CD4-positive, alpha-beta memory T cell (primary cell): ENCODE measurements at regions not wholly inside any gene's neighbourhood (a gene's known extent, or its start where the extent isn't known, plus 50 kb on each side); places are given as distances from the start of the nearest gene placed in this dataset.
"Not testable (repeated sequence)": the region's sequence is repeated elsewhere in the genome, so short reads cannot be mapped to it uniquely, and the experiment has no call there.

Source experiments
- CTCF ChIA-PET: fragments of 350-600 bp; sonication (Branson Sonifier 250); formaldehyde crosslinking; loops from one replicate; lab custom pipeline; 2021; ENCODE audit warnings: inconsistent platforms; ENCODE audit not compliant: partially characterized antibody; lab: Charles Lee
- POLR2A ChIA-PET: fragments of 350-600 bp; sonication (Branson Sonifier 250); formaldehyde crosslinking; loops from one replicate; lab custom pipeline; 2021; ENCODE audit not compliant: partially characterized antibody; lab: Charles Lee
- DNase-seq, 5 donors: peaks; one replicate each; pipeline versions ENCODE4 v3.0.0 to v3.0.0-alpha.2; 2020 to 2022; ENCODE audit warnings: mixed read lengths in 1 of 5
- H3K27ac ChIP-seq: one replicate; pipeline ENCODE4 v1.7.0; 2013; ENCODE audit warnings: low read depth, low read length
- H3K27me3 ChIP-seq: 2 replicates; pipeline ENCODE4 v1.7.0; 2013; ENCODE audit warnings: mild to moderate bottlenecking, low read length, moderate library complexity; ENCODE audit not compliant: insufficient read depth
- H3K36me3 ChIP-seq: 2 replicates; pipeline ENCODE4 v1.7.0; 2013; ENCODE audit warnings: mild to moderate bottlenecking, low read length, moderate library complexity; ENCODE audit not compliant: insufficient read depth
- H3K4me1 ChIP-seq: 2 replicates; pipeline ENCODE4 v1.7.0; 2013; ENCODE audit warnings: mild to moderate bottlenecking, low read length, moderate library complexity; ENCODE audit not compliant: insufficient read depth
- H3K4me3 ChIP-seq, 2 donors: one replicate each; pipeline ENCODE4 v1.7.0; 2013; ENCODE audit warnings: low read length in 2 of 2, mild to moderate bottlenecking in 1 of 2
- H3K9me3 ChIP-seq, 2 donors: one replicate each; pipeline ENCODE4 v1.7.0; 2013; ENCODE audit warnings: low read length in 2 of 2, control low read depth in 1 of 2; ENCODE audit not compliant: control insufficient read depth in 1 of 2
- H3K27ac Mint-ChIP-seq, 7 donors: one replicate each; pipeline ENCODE4 v1.8.0; 2020 to 2021; ENCODE audit warnings: mixed read lengths in 7 of 7, mild to moderate bottlenecking in 6 of 7, inconsistent platforms in 3 of 7, moderate library complexity in 3 of 7
- H3K27me3 Mint-ChIP-seq, 2 donors: one replicate each; pipeline ENCODE4 v1.8.0; 2020 to 2021; ENCODE audit warnings: mixed read lengths in 2 of 2
- H3K36me3 Mint-ChIP-seq, 2 donors: one replicate each; pipeline ENCODE4 v1.8.0; 2020 to 2021; ENCODE audit warnings: mixed read lengths in 2 of 2, inconsistent platforms in 1 of 2, mild to moderate bottlenecking in 1 of 2
- H3K4me1 Mint-ChIP-seq, 4 donors: one replicate each; pipeline ENCODE4 v1.8.0; 2020 to 2021; ENCODE audit warnings: mixed read lengths in 4 of 4, mild to moderate bottlenecking in 1 of 4
- H3K4me3 Mint-ChIP-seq, 8 donors: one replicate each; pipeline ENCODE4 v1.8.0; 2020 to 2021; ENCODE audit warnings: mixed read lengths in 8 of 8, mild to moderate bottlenecking in 7 of 8, moderate library complexity in 6 of 8, inconsistent platforms in 3 of 8
- H3K9me3 Mint-ChIP-seq, 8 donors: one replicate each; pipeline ENCODE4 v1.8.0; 2020 to 2021; ENCODE audit warnings: mixed read lengths in 8 of 8, mild to moderate bottlenecking in 5 of 8, inconsistent platforms in 3 of 8, moderate library complexity in 1 of 8
- intact Hi-C: fragments of 100-400 bp; cut with micrococcal nuclease; formaldehyde crosslinking; loops from one replicate; pipeline ENCODE4 v1.15.1; 2023

GRCh38 chr6:81120280-81120679 lies 632.2 kb downstream of the TENT5A start:
- Mint-ChIP-seq H3K4me3 (no peak overlapping the region), H3K36me3 (no peaks in the 10 kb centered on the region)

GRCh38 chr6:81105998-81106397 lies 646.5 kb downstream of the TENT5A start:
- H3K36me3 ChIP-seq, result no peaks in the 10 kb centered on the region
- Mint-ChIP-seq H3K4me3 (no peak overlapping the region), H3K27ac (no peak overlapping the region), H3K9me3 (peaks cover 4 to 19% (median 9%) of the 10 kb centered on the region in 8 donors), H3K27me3 (no peaks in the 10 kb centered on the region), H3K36me3 (no peaks in the 10 kb centered on the region), H3K4me1 (no peaks in the 10 kb centered on the region)
- DNase-seq, result no peak
- H3K4me1 ChIP-seq, result no peaks in the 10 kb centered on the region
- ChIA-PET POLR2A (no interaction called here), CTCF (no interaction called here)
- no peak overlapping the region for H3K4me3 ChIP-seq
- peaks cover 0 to 3% of the 10 kb centered on the region in 2 donors for H3K9me3 ChIP-seq
- intact Hi-C loops, result no loop called here
- no peak overlapping the region for H3K27ac ChIP-seq
- no peaks in the 10 kb centered on the region for H3K27me3 ChIP-seq

More at GRCh38 chr6:81120280-81120679, 632.2 kb downstream of the TENT5A start:
- no peaks in the 10 kb centered on the region for H3K4me1 Mint-ChIP-seq
- Histone ChIP-seq H3K27ac (no peak overlapping the region), H3K9me3 (no peaks in the 10 kb centered on the region), H3K36me3 (no peaks in the 10 kb centered on the region), H3K4me1 (no peaks in the 10 kb centered on the region), H3K27me3 (no peaks in the 10 kb centered on the region), H3K4me3 (no peak overlapping the region)
- POLR2A ChIA-PET, result no interaction called here
- intact Hi-C loops, result no loop called here
- H3K27ac Mint-ChIP-seq, result no peak overlapping the region
- DNase-seq, result no peak
- CTCF ChIA-PET, result no interaction called here
- H3K27me3 Mint-ChIP-seq, result no peaks in the 10 kb centered on the region
- peaks cover 0 to 13% (median 4%) of the 10 kb centered on the region in 8 donors for H3K9me3 Mint-ChIP-seq

- peak in 1 of 5 donors; percentile 24 for DNase-seq
- Histone ChIP-seq H3K27me3 (no peaks in the 10 kb centered on the region), H3K27ac (no peak overlapping the region), H3K9me3 (peaks cover 0 to 7% of the 10 kb centered on the region in 2 donors), H3K4me3 (no peak overlapping the region), H3K36me3 (no peaks in the 10 kb centered on the region), H3K4me1 (no peaks in the 10 kb centered on the region)
- ChIA-PET CTCF (no interaction called here), POLR2A (no interaction called here)
- Mint-ChIP-seq H3K36me3 (no peaks in the 10 kb centered on the region), H3K4me3 (no peak overlapping the region), H3K27me3 (no peaks in the 10 kb centered on the region), H3K27ac (no peak overlapping the region), H3K9me3 (peaks cover 2 to 18% (median 8%) of the 10 kb centered on the region in 8 donors), H3K4me1 (no peaks in the 10 kb centered on the region)
- intact Hi-C loops, result no loop called here
Observed at GRCh38 chr6:81098109-81098814, 654.2 kb downstream of the TENT5A start.

DNA sequence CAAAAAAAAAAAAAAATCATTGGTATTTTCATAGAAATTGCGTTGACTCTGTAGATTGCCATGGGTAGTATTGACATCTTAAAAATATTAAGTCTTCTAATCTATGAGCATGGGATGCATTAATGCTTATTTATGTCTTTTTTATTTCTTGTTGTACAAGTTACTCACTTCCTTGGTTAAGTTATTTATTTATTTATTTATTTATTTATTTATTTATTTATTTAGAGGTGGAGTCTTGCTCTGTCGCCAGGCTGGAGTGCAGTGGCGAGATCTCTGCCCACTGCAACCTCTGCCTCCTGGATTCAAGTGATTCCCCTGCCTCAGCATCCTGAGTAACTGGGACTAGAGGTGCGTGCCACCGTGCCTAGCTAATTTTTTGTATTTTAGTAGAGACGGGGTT lies 656.0 kb downstream of the TENT5A start:
- H3K9me3 ChIP-seq, H3K36me3 ChIP-seq, intact Hi-C loops, H3K4me3 ChIP-seq, POLR2A ChIA-PET, DNase-seq, H3K27ac ChIP-seq, H3K27ac Mint-ChIP-seq, H3K4me1 ChIP-seq, H3K36me3 Mint-ChIP-seq, H3K27me3 Mint-ChIP-seq, CTCF ChIA-PET, H3K27me3 ChIP-seq, H3K4me3 Mint-ChIP-seq, H3K4me1 Mint-ChIP-seq: not testable (repeated sequence)
- peaks cover 0 to 13% (median 6%) of the 10 kb centered on the region in 8 donors for H3K9me3 Mint-ChIP-seq

- Histone ChIP-seq H3K36me3 (no peaks in the 10 kb centered on the region), H3K4me3 (no peak overlapping the region), H3K9me3 (no peaks in the 10 kb centered on the region), H3K27ac (no peak overlapping the region), H3K27me3 (no peaks in the 10 kb centered on the region), H3K4me1 (no peaks in the 10 kb centered on the region)
- Mint-ChIP-seq H3K9me3 (peaks cover 0 to 7% (median under 1%) of the 10 kb centered on the region in 8 donors), H3K27me3 (no peaks in the 10 kb centered on the region), H3K4me1 (no peaks in the 10 kb centered on the region), H3K36me3 (no peaks in the 10 kb centered on the region), H3K4me3 (no peak overlapping the region), H3K27ac (no peak overlapping the region)
- DNase-seq, result no peak
- CTCF ChIA-PET, result no interaction called here
- intact Hi-C loops, result no loop called here
- POLR2A ChIA-PET, result no interaction called here
Observed at GRCh38 chr6:81093051-81093450, 659.4 kb downstream of the TENT5A start.

DNA sequence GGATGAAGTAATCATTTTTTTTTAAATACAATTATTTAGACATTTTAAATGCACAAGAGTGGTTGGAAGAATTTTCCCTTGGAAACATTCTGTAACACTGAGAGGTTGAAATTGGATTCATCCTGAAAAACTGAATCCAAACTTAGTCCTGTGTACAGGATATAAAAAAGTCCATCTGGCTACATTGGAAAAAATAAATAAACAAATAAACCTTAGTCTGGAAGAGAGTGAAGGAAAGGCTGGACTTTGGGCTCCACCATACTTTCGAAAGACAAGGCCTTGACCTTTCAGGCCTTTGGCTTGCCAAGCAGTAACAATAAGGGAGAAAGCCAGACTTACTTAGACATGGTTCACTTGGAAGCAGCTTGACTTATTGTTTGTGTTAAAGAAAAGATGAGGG lies 664.3 kb downstream of the TENT5A start:
- Mint-ChIP-seq H3K36me3 (no peaks in the 10 kb centered on the region), H3K4me3 (no peak overlapping the region), H3K4me1 (no peaks in the 10 kb centered on the region), H3K27ac (no peak overlapping the region), H3K27me3 (no peaks in the 10 kb centered on the region), H3K9me3 (peaks cover 0 to 3% (median 0%) of the 10 kb centered on the region in 8 donors)
- ChIA-PET POLR2A (no interaction called here), CTCF (no interaction called here)
- Histone ChIP-seq H3K27ac (no peak overlapping the region), H3K36me3 (no peaks in the 10 kb centered on the region), H3K9me3 (no peaks in the 10 kb centered on the region), H3K27me3 (no peaks in the 10 kb centered on the region), H3K4me3 (no peak overlapping the region), H3K4me1 (no peaks in the 10 kb centered on the region)
- intact Hi-C loops, result no loop called here
- DNase-seq, result no peak

GRCh38 chr6:81086991-81087390 lies 665.5 kb downstream of the TENT5A start:
- intact Hi-C loops, result no loop called here
- Histone ChIP-seq H3K4me1 (no peaks in the 10 kb centered on the region), H3K27me3 (no peaks in the 10 kb centered on the region), H3K4me3 (no peak overlapping the region), H3K9me3 (no peaks in the 10 kb centered on the region), H3K36me3 (no peaks in the 10 kb centered on the region), H3K27ac (no peak overlapping the region)
- no peak for DNase-seq
- ChIA-PET POLR2A (no interaction called here), CTCF (no interaction called here)
- Mint-ChIP-seq H3K36me3 (no peaks in the 10 kb centered on the region), H3K4me3 (no peak overlapping the region), H3K27ac (no peak overlapping the region), H3K9me3 (peaks cover 0 to 2% (median 0%) of the 10 kb centered on the region in 8 donors), H3K4me1 (no peaks in the 10 kb centered on the region), H3K27me3 (no peaks in the 10 kb centered on the region)
